ENCODE measurements at regions not wholly inside any gene's neighbourhood (a gene's known extent, or its start where the extent isn't known, plus 50 kb on each side); places are given as distances from the start of the nearest gene placed in this dataset.

DNA sequence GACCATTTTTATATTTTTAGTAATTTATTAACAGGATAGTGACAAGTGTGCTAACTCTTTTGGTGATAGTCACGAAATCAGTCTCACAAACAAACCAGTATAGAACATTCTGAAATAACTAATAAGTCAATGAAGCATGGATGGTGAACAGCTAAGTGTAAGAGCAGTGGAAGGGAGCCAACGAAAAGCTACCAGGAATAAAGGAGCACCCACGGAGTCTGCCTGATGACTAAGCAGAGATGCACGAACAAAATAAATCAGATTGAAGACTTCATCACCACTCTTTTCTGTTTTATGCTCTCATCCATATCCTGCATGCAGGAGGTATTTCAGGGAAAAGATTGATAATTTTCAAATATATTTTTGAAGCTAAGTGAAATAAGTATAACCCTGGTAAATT is 891.1 kb upstream of the HS3ST1 start:
- DNase-seq (no peak), ATAC-seq (no peak)
- H3K27ac ChIP-seq: no peak overlapping the region
- H3K27me3 ChIP-seq (ENCODE audit: insufficient read depth in 3 of 3, low read length in 2 of 3): no peaks in the 10 kb centered on the region
- WGBS, 3 donors: 65 to 67% (median 65%) methylated on average over 4 of the region's 4 CpGs
- H3K4me1 ChIP-seq: no peaks in the 10 kb centered on the region
- TF ChIP-seq CTCF (IDR thresholded peaks at IDR 0.05): no peak
- intact Hi-C loops (cut with DNase I): no loop called here
- H3K4me3 ChIP-seq: no peak overlapping the region
- H3K36me3 ChIP-seq (ENCODE audit: insufficient read depth in 1 of 2, low read depth in 1 of 2): no peaks in the 10 kb centered on the region
- H3K9me3 ChIP-seq: no peaks in the 10 kb centered on the region

- DNase-seq: no peak
- no peaks in the 10 kb centered on the region for H3K27me3 ChIP-seq (ENCODE audit: insufficient read depth in 3 of 3, low read length in 2 of 3)
- ATAC-seq: no peak
- H3K9me3 ChIP-seq: no peaks in the 10 kb centered on the region
- no peak for TF ChIP-seq CTCF (IDR thresholded peaks at IDR 0.05)
- no peak overlapping the region for H3K27ac ChIP-seq
- H3K4me1 ChIP-seq: no peaks in the 10 kb centered on the region
- no peaks in the 10 kb centered on the region for H3K36me3 ChIP-seq (ENCODE audit: insufficient read depth in 1 of 2, low read depth in 1 of 2)
- intact Hi-C loops (cut with DNase I): no loop called here
- 69 to 84% (median 78%) methylated on average over 3 of the region's 3 CpGs for WGBS, 3 donors
- no peak overlapping the region for H3K4me3 ChIP-seq
Measured at GRCh38 chr4:12304905-12305304, 876.2 kb upstream of the HS3ST1 start.

DNA sequence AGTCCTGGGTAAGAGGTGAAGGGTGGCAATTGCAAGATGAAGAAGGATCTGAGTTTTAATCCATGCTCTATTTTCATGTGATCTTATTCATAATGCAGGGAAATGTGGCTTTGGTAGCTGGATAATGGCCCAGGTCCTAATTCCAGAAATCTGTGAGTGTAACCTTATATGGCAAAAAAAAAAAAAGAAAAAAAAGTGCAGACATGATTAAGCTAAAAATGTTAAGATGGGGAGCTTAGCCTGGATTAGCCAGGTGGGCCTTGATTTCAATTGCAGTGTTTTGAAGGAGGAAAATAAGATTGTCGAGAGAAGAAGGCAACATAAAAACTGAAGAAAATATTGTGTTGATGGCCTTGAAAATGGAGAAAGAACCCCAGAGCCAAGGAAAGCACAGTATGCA is 867.7 kb upstream of the HS3ST1 start:
- no peaks in the 10 kb centered on the region for H3K4me1 ChIP-seq
- TF ChIP-seq CTCF (IDR thresholded peaks at IDR 0.05): no peak
- DNase-seq (no peak), ATAC-seq (no peak)
- no peaks in the 10 kb centered on the region for H3K36me3 ChIP-seq (ENCODE audit: insufficient read depth in 1 of 2, low read depth in 1 of 2)
- no peaks in the 10 kb centered on the region for H3K27me3 ChIP-seq (ENCODE audit: insufficient read depth in 3 of 3, low read length in 2 of 3)
- no peaks in the 10 kb centered on the region for H3K9me3 ChIP-seq
- 24 to 48% (median 33%) methylated on average over 1 of the region's 1 CpG for WGBS, 3 donors
- H3K4me3 ChIP-seq: no peak overlapping the region
- H3K27ac ChIP-seq: no peak overlapping the region
- intact Hi-C loops (cut with DNase I): no loop called here

DNA sequence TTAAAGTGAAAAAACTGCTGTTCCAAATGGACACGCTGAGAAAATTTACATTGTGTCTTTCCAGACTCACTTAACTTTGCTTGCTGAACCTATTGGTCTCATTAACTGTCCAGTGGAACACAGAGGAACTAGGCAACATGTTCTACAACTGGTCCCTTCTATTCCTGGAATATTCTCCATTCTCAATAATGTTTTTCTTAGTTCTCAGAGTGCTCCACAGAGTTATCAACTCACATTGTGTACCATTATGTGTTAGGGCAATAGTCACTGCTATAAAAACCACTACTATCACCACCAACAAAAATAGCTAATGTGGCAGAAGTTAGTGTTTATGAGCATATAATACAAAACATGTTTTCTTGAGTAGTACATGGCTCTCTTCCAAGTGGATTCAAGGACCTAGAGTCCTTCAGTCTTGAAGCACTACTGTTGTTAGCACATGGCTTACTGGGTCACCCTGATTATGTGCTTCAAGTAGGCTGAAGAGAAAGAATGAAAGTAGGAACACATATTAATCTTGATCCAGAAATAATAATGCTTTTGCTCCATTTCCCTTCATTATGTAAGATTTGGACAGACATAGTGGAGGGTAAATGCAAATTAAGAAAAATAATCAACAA is 865.3 kb upstream of the HS3ST1 start:
- Histone ChIP-seq H3K4me1 (no peaks in the 10 kb centered on the region), H3K36me3 (ENCODE audit: insufficient read depth in 1 of 2, low read depth in 1 of 2) (no peaks in the 10 kb centered on the region), H3K27ac (no peak overlapping the region), H3K4me3 (no peak overlapping the region), H3K9me3 (no peaks in the 10 kb centered on the region), H3K27me3 (ENCODE audit: insufficient read depth in 3 of 3, low read length in 2 of 3) (no peaks in the 10 kb centered on the region)
- DNase-seq (no peak), ATAC-seq (no peak)
- 93 to 97% (median 94%) methylated on average over 1 of the region's 1 CpG for WGBS, 3 donors
- intact Hi-C loops (cut with DNase I): no loop called here
- TF ChIP-seq CTCF (IDR thresholded peaks at IDR 0.05): no peak

DNA sequence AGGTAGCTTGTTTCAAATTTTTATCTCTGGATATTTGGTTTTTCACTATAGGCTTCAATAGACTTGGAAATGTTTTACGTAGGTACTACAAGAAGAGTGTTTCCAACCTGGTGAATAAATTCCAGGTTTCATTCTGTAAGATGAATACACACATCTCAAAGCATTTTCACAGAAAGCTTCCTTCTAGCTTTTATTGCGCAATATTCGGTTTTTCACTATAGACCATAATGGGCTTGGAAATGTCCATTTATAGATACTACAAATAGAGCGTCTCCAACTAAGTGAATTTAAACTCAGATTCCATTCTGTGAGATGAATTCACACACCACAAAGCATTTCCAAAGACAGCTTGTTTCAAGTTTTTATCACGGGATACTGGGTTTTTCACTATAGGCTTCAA is 857.7 kb upstream of the HS3ST1 start:
- H3K27me3 ChIP-seq (ENCODE audit: insufficient read depth in 3 of 3, low read length in 2 of 3): no peaks in the 10 kb centered on the region
- no peak for DNase-seq
- no peak overlapping the region for H3K4me3 ChIP-seq
- no peak overlapping the region for H3K27ac ChIP-seq
- TF ChIP-seq CTCF (IDR thresholded peaks at IDR 0.05): no peak
- intact Hi-C loops (cut with DNase I): no loop called here
- H3K4me1 ChIP-seq: no peaks in the 10 kb centered on the region
- H3K9me3 ChIP-seq: peaks cover 18% of the 10 kb centered on the region
- H3K36me3 ChIP-seq (ENCODE audit: insufficient read depth in 1 of 2, low read depth in 1 of 2): no peaks in the 10 kb centered on the region
- ATAC-seq: no peak
- WGBS, 3 donors: 84 to 95% (median 92%) methylated on average over 5 of the region's 5 CpGs
